ENCODE measurements at regions not wholly inside any gene's neighbourhood (a gene's known extent, or its start where the extent isn't known, plus 50 kb on each side); places are given as distances from the start of the nearest gene placed in this dataset.

GRCh38 chr7:18425838-18426445, 69.6 kb upstream of the HDAC9 start:
- TF ChIP-seq CTCF (IDR thresholded peaks at IDR 0.05) (no peak), POLR2A (IDR thresholded peaks at IDR 0.05) (no peak)
- H3K4me1 ChIP-seq: no peaks in the 10 kb centered on the region
- no peak overlapping the region for H3K27ac ChIP-seq
- H3K4me3 ChIP-seq: no peak overlapping the region
- H3K36me3 ChIP-seq: no peaks in the 10 kb centered on the region
- no peak for DNase-seq
- H3K27me3 ChIP-seq: no peaks in the 10 kb centered on the region
- no peaks in the 10 kb centered on the region for H3K9me3 ChIP-seq

- no peak for DNase-seq
Measured at GRCh38 chr7:18426564-18427226, 68.9 kb upstream of the HDAC9 start.

GRCh38 chr7:18429547-18429946, 66.0 kb upstream of the HDAC9 start:
- Histone ChIP-seq H3K9me3 (no peaks in the 10 kb centered on the region), H3K27me3 (no peaks in the 10 kb centered on the region), H3K4me1 (no peaks in the 10 kb centered on the region), H3K27ac (no peak overlapping the region), H3K4me3 (no peak overlapping the region), H3K36me3 (no peaks in the 10 kb centered on the region)
- no peak for TF ChIP-seq POLR2A (IDR thresholded peaks at IDR 0.05)
- no peak for TF ChIP-seq CTCF (IDR thresholded peaks at IDR 0.05)
- no peak for DNase-seq

More at GRCh38 chr7:18426564-18427226, 68.9 kb upstream of the HDAC9 start:
- H3K36me3 ChIP-seq: no peaks in the 10 kb centered on the region
- TF ChIP-seq CTCF (IDR thresholded peaks at IDR 0.05) (no peak), POLR2A (IDR thresholded peaks at IDR 0.05) (no peak)
- no peak overlapping the region for H3K4me3 ChIP-seq
- no peak overlapping the region for H3K27ac ChIP-seq
- no peaks in the 10 kb centered on the region for H3K9me3 ChIP-seq
- no peaks in the 10 kb centered on the region for H3K4me1 ChIP-seq
- no peaks in the 10 kb centered on the region for H3K27me3 ChIP-seq

GRCh38 chr7:18430810-18431209, 64.7 kb upstream of the HDAC9 start:
- Histone ChIP-seq H3K4me1 (no peaks in the 10 kb centered on the region), H3K9me3 (no peaks in the 10 kb centered on the region), H3K27ac (no peak overlapping the region), H3K36me3 (no peaks in the 10 kb centered on the region), H3K27me3 (no peaks in the 10 kb centered on the region), H3K4me3 (no peak overlapping the region)
- DNase-seq: no peak
- TF ChIP-seq CTCF (IDR thresholded peaks at IDR 0.05) (no peak), POLR2A (IDR thresholded peaks at IDR 0.05) (no peak)

- no peak for DNase-seq
- Histone ChIP-seq H3K36me3 (no peaks in the 10 kb centered on the region), H3K9me3 (no peaks in the 10 kb centered on the region), H3K4me1 (no peaks in the 10 kb centered on the region), H3K27me3 (no peaks in the 10 kb centered on the region), H3K4me3 (no peak overlapping the region), H3K27ac (no peak overlapping the region)
- no peak for TF ChIP-seq CTCF (IDR thresholded peaks at IDR 0.05)
- TF ChIP-seq POLR2A (IDR thresholded peaks at IDR 0.05): no peak
Measured at GRCh38 chr7:18434171-18434570, 61.4 kb upstream of the HDAC9 start.

Measured in Peyer's patch (tissue), 4 donors.